Nephron progenitor cell (in vitro differentiated cells): ENCODE measurements at regions not wholly inside any gene's neighbourhood (a gene's known extent, or its start where the extent isn't known, plus 50 kb on each side); places are given as distances from the start of the nearest gene placed in this dataset.

Source experiments
- DNase-seq: peaks from one replicate; pipeline ENCODE4 v3.0.0; 2021
- H3K27ac Mint-ChIP-seq: 2 replicates; pipeline ENCODE4 v1.8.0; 2021; ENCODE audit warnings: mild to moderate bottlenecking, moderate library complexity, mixed read lengths
- H3K27me3 Mint-ChIP-seq: 2 replicates; pipeline ENCODE4 v1.8.0; 2021; ENCODE audit warnings: mild to moderate bottlenecking, low read depth, mixed read lengths; ENCODE audit not compliant: poor library complexity
- H3K36me3 Mint-ChIP-seq: 2 replicates; pipeline ENCODE4 v1.8.0; 2021; ENCODE audit warnings: low read depth, mixed read lengths
- H3K4me1 Mint-ChIP-seq: 2 replicates; pipeline ENCODE4 v1.8.0; 2021; ENCODE audit warnings: mixed read lengths
- H3K4me3 Mint-ChIP-seq: 2 replicates; pipeline ENCODE4 v1.8.0; 2021; ENCODE audit warnings: mild to moderate bottlenecking, moderate library complexity, mixed read lengths
- H3K9me3 Mint-ChIP-seq: 2 replicates; pipeline ENCODE4 v1.8.0; 2021; ENCODE audit warnings: mild to moderate bottlenecking, moderate library complexity, mixed read lengths
- CTCF ChIP-seq: fragments of 200-600 bp; sonication (generic); IDR thresholded peaks from 2 replicates; pipeline ENCODE4 v1.5.0; 2021; ENCODE audit warnings: antibody characterized with exemption

- Mint-ChIP-seq H3K27ac (no peak overlapping the region), H3K36me3 (no peaks in the 10 kb centered on the region), H3K4me1 (no peaks in the 10 kb centered on the region), H3K9me3 (no peaks in the 10 kb centered on the region), H3K4me3 (no peak overlapping the region), H3K27me3 (no peaks in the 10 kb centered on the region)
- no peak for TF ChIP-seq CTCF
- no peak for DNase-seq
These were observed 265.5 kb upstream of the CD180 start for GRCh38 chr5:67462147-67462546.

DNA sequence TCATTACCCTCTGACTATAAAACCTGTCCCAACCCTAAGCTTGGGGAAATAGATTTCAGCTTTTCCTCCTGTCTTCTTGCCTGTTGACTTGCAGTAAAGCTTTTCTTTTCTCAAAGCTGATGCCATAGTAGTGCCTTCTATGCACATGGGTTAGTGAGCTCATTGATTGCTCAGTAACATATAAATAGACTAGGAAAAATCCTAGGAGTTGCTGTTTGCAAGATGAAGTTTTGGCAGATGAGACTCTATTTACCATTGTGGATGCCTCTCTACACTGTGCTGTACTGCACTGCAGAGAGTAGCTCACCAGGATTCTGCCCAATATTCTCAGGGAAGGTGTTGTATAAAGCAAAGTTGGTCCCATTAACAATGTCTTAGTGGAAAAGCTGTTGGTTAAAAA lies 262.7 kb upstream of the CD180 start:
- Mint-ChIP-seq H3K4me1 (no peaks in the 10 kb centered on the region), H3K27me3 (no peaks in the 10 kb centered on the region), H3K36me3 (no peaks in the 10 kb centered on the region), H3K9me3 (no peaks in the 10 kb centered on the region), H3K27ac (no peak overlapping the region), H3K4me3 (no peak overlapping the region)
- no peak for DNase-seq
- TF ChIP-seq CTCF = no peak

DNA sequence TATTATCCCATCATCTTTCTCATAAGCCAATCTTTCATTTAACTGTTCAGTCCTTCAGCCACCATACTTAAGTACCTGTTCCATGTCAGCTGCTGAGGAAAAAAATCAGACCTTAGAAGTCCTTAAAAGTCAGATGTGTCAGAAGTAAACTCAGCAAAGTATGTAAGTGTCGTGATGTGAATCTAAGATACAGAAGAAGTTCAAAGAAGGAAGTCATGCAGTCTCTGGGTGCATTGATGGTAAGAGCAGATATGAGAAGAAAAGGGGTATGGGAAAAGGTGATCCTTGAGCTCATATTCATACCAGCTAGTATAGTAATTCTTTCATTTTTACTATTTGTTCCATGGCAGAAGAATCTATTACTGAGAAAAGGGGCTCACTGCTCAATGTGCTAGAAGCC lies 259.4 kb upstream of the CD180 start:
- H3K36me3 Mint-ChIP-seq = no peaks in the 10 kb centered on the region
- no peak overlapping the region for H3K4me3 Mint-ChIP-seq
- TF ChIP-seq CTCF = no peak
- no peak overlapping the region for H3K27ac Mint-ChIP-seq
- no peaks in the 10 kb centered on the region for H3K27me3 Mint-ChIP-seq
- H3K9me3 Mint-ChIP-seq = no peaks in the 10 kb centered on the region
- peaks cover 15% of the 10 kb centered on the region for H3K4me1 Mint-ChIP-seq
- DNase-seq = no peak

GRCh38 chr5:67454957-67455561 lies 258.5 kb upstream of the CD180 start:
- Mint-ChIP-seq H3K27ac (no peak overlapping the region), H3K9me3 (peaks cover under 1% of the 10 kb centered on the region), H3K27me3 (no peaks in the 10 kb centered on the region), H3K36me3 (no peaks in the 10 kb centered on the region), H3K4me3 (no peak overlapping the region), H3K4me1 (peaks cover 24% of the 10 kb centered on the region)
- no peak for DNase-seq
- no peak for TF ChIP-seq CTCF

GRCh38 chr5:67453111-67453905 lies 256.7 kb upstream of the CD180 start:
- Mint-ChIP-seq H3K4me1 (peaks cover 32% of the 10 kb centered on the region), H3K27me3 (no peaks in the 10 kb centered on the region), H3K36me3 (peaks cover 9% of the 10 kb centered on the region), H3K4me3 (no peak overlapping the region), H3K9me3 (peaks cover 13% of the 10 kb centered on the region), H3K27ac (no peak overlapping the region)
- TF ChIP-seq CTCF = no peak
- DNase-seq = no peak
